GM12878 (cell line): ENCODE measurements at regions not wholly inside any gene's neighbourhood (a gene's known extent, or its start where the extent isn't known, plus 50 kb on each side); places are given as distances from the start of the nearest gene placed in this dataset.

Experiments used
- ATAC-seq: fragments of 200-7000 bp; cut with Tn5 transposase; 3 replicates; pipeline ENCODE4 v1.9.1; 2020; ENCODE audit warnings: mild to moderate bottlenecking, moderate library complexity
- BruUV-seq: library from RNA; stranded (reverse); fragments of 400-500 nt; replicated peaks from 2 replicates; lab custom pipeline; 2021; lab: Mats Ljungman, UMichigan
- CTCF ChIA-PET: fragments of 300-600 bp; sonication (Branson Sonifier 250); formaldehyde crosslinking; extraction: SDS; loops from one replicate; lab custom pipeline; 2021; ENCODE audit warnings: inconsistent platforms; lab: Yijun Ruan, JAX
- POLR2A ChIA-PET: fragments of 350-600 bp; formaldehyde crosslinking; extraction: SDS; loops from one replicate; lab custom pipeline; 2021; ENCODE audit warnings: inconsistent platforms; lab: Charles Lee
- RAD21 ChIA-PET: fragments of 300-600 bp; sonication (Branson Sonifier 250); formaldehyde crosslinking; loops from one replicate; lab custom pipeline; 2023; ENCODE audit warnings: antibody characterized with exemption; ENCODE audit not compliant: unreplicated experiment; lab: Charles Lee
- SMC1A ChIA-PET: fragments of 300-600 bp; sonication (Branson Sonifier 250); formaldehyde crosslinking; loops from one replicate; lab custom pipeline; 2023; ENCODE audit not compliant: unreplicated experiment, uncharacterized antibody; lab: Charles Lee
- DNase-seq: peaks from one replicate; pipeline ENCODE4 v3.0.0-alpha.2; 2011; ENCODE audit warnings: low read depth, low spot score
- FAIRE-seq: peaks from 3 replicates; lab custom pipeline; 2011; peaks lifted over from hg19 to GRCh38; lab: Jason Lieb, UNC
- H2AFZ ChIP-seq: 2 replicates; pipeline ENCODE4 v1.6.0; 2011; ENCODE audit warnings: low read depth, low read length, control low read depth; ENCODE audit not compliant: control insufficient read depth
- H3K27ac ChIP-seq: 2 replicates; pipeline ENCODE4 v1.5.1; 2011; ENCODE audit warnings: control low read depth; ENCODE audit not compliant: control insufficient read depth, insufficient read depth
- H3K27me3 ChIP-seq, 2 experiments: replicated peaks in 1 of 2; 2 replicates each; pipeline versions ENCODE4 v1.6.0 to v1.6.1; 2011; ENCODE audit warnings: low read length in 1 of 2; ENCODE audit not compliant: control insufficient read depth in 2 of 2, insufficient read depth in 2 of 2
- H3K36me3 ChIP-seq, 2 experiments: 2 replicates each; pipeline ENCODE4 v1.5.1; 2011; ENCODE audit warnings: low read length in 1 of 2; ENCODE audit not compliant: control insufficient read depth in 2 of 2, insufficient read depth in 2 of 2
- H3K4me1 ChIP-seq: 2 replicates; pipeline ENCODE4 v1.6.1; 2011; ENCODE audit warnings: mild to moderate bottlenecking, low read length, moderate library complexity, mixed read lengths; ENCODE audit not compliant: control insufficient read depth, insufficient read depth
- H3K4me2 ChIP-seq: 2 replicates; pipeline ENCODE4 v1.6.0; 2011; ENCODE audit warnings: control low read depth; ENCODE audit not compliant: control insufficient read depth, insufficient read depth
- H3K4me3 ChIP-seq: fragments of 200-600 bp; sonication (generic); 2 replicates; pipeline ENCODE4 v1.5.1; 2016
- H3K79me2 ChIP-seq: 2 replicates; pipeline ENCODE4 v1.6.0; 2011; ENCODE audit warnings: low read length; ENCODE audit not compliant: control insufficient read depth, insufficient read depth
- H3K9ac ChIP-seq: 2 replicates; pipeline ENCODE4 v1.8.0; 2011; ENCODE audit warnings: low read length, control low read depth, mixed read lengths; ENCODE audit not compliant: control insufficient read depth, insufficient read depth
- H3K9me3 ChIP-seq: replicated peaks from 3 replicates; pipeline ENCODE4 v1.5.1; 2011; ENCODE audit warnings: mild to moderate bottlenecking, low read length; ENCODE audit not compliant: control insufficient read depth, insufficient read depth
- H4K20me1 ChIP-seq: 2 replicates; pipeline ENCODE4 v1.6.0; 2011; ENCODE audit not compliant: control insufficient read depth, insufficient read depth
- ATF7 ChIP-seq: fragments of 450-650 bp; IDR thresholded peaks from 2 replicates; pipeline ENCODE4 v1.6.1; 2016; ENCODE audit warnings: low read depth, mild to moderate bottlenecking
- BCL3 ChIP-seq: IDR thresholded peaks from 2 replicates; pipeline ENCODE4 v1.6.1; 2011; ENCODE audit warnings: borderline replicate concordance, low read depth, mild to moderate bottlenecking, moderate library complexity, low read length; ENCODE audit not compliant: insufficient read depth, poor library complexity, severe bottlenecking
- CHD2 ChIP-seq: IDR thresholded peaks from 2 replicates; pipeline ENCODE4 v1.6.1; 2011; ENCODE audit warnings: low read depth, low read length, improper control_type of control experiment, borderline replicate concordance
- IKZF2 ChIP-seq, 2 experiments: fragments of 450-650 bp; IDR thresholded peaks; 2 replicates each; pipeline ENCODE4 v1.6.1; 2017; ENCODE audit warnings: mild to moderate bottlenecking in 2 of 2, moderate library complexity in 2 of 2
- PAX5 ChIP-seq: IDR thresholded peaks from 2 replicates; pipeline ENCODE4 v1.6.1; 2011; ENCODE audit warnings: low read depth, low read length, borderline replicate concordance
- SIN3A ChIP-seq: IDR thresholded peaks from 2 replicates; pipeline ENCODE4 v1.6.1; 2012; ENCODE audit warnings: low read depth, low read length, improper control_type of control experiment
- SMAD1 ChIP-seq: fragments of 450-650 bp; IDR thresholded peaks from 2 replicates; pipeline ENCODE4 v1.6.1; 2018; ENCODE audit warnings: mild to moderate bottlenecking, low read depth; ENCODE audit not compliant: partially characterized antibody
- SRF ChIP-seq, 2 experiments: IDR thresholded peaks; 2 replicates each; pipeline ENCODE4 v1.6.1; 2011; ENCODE audit warnings: low read depth in 2 of 2, low read length in 2 of 2, mild to moderate bottlenecking in 1 of 2, moderate library complexity in 1 of 2
- USF1 ChIP-seq: IDR thresholded peaks from 2 replicates; pipeline ENCODE4 v1.6.1; 2011; ENCODE audit warnings: borderline replicate concordance, low read depth, mild to moderate bottlenecking, moderate library complexity, mixed read lengths, low read length; ENCODE audit not compliant: insufficient read depth; ENCODE audit errors: extremely low read length
- WRNIP1 ChIP-seq: IDR thresholded peaks from 2 replicates; pipeline ENCODE4 v1.6.1; 2011; ENCODE audit warnings: low read depth, low read length, improper control_type of control experiment, borderline replicate concordance
- ZZZ3 ChIP-seq: IDR thresholded peaks from 2 replicates; pipeline ENCODE4 v1.6.1; 2011; ENCODE audit warnings: low read depth; ENCODE audit not compliant: control insufficient read depth, insufficient read length
- WGBS: methylation state at CpG from one replicate; pipeline ENCODE4 v1.1.6; 2016; ENCODE audit warnings: low lambda C conversion rate; ENCODE audit not compliant: insufficient replicate concordance, insufficient coverage; ENCODE audit errors: missing lambda C conversion rate; 5-methylcytosine and 5-hydroxymethylcytosine counted together
- in situ Hi-C: fragments of 300-500 bp; cut with MboI; formaldehyde crosslinking; loops from 9 replicates; pipeline ENCODE4 v1.14.3; 2018; ENCODE audit warnings: mixed read lengths
- intact Hi-C: fragments of 100-400 bp; cut with micrococcal nuclease; formaldehyde crosslinking; loops from one replicate; pipeline ENCODE4 v1.14.2; 2022; ENCODE audit not compliant: unreplicated experiment

GRCh38 chr15:95581595-95581994 lies 748.9 kb upstream of the NR2F2 start:
- Histone ChIP-seq H4K20me1 (no peaks in the 10 kb centered on the region), H3K9me3 (no peaks in the 10 kb centered on the region), H3K27ac (no peak overlapping the region), H3K36me3 (no peaks in the 10 kb centered on the region), H2AFZ (no peak overlapping the region), H3K9ac (no peak overlapping the region), H3K4me3 (no peak overlapping the region), H3K79me2 (no peaks in the 10 kb centered on the region), H3K27me3 (no peaks in the 10 kb centered on the region), H3K4me1 (no peaks in the 10 kb centered on the region), H3K4me2 (no peak overlapping the region)
- ChIA-PET RAD21 (no interaction called here), CTCF (no interaction called here), POLR2A (no interaction called here), SMC1A (interaction anchor here (0.6 to 1.3 kb wide), 3 partner anchors 8 to 242 kb away, joined by 3 read pairs; no protein-coding TSS in a partner anchor)
- in situ Hi-C loops = no loop called here
- WGBS = 65% methylated on average over 13 of the region's 13 CpGs
- no TSS peak for BruUV-seq
- FAIRE-seq (no peak), ATAC-seq (no peak), DNase-seq (no peak)
- intact Hi-C loops = no loop called here
- TF ChIP-seq CHD2 = no peak
- TF ChIP-seq ATF7 = no peak
- TF ChIP-seq BCL3 = no peak
- TF ChIP-seq SMAD1 = no peak
- no peak for TF ChIP-seq ZZZ3
- no peak for TF ChIP-seq IKZF2 (IDR thresholded peaks at IDR 0.05)
- TF ChIP-seq PAX5 = no peak
- TF ChIP-seq SIN3A = no peak
- TF ChIP-seq WRNIP1 = no peak
- no peak for TF ChIP-seq USF1
- TF ChIP-seq SRF (IDR thresholded peaks at IDR 0.05; ENCODE audit: low read depth in 2 of 2, low read length in 2 of 2) = no peak
- TF ChIP-seq, all 136 proteins: peak for 0
